HG02840 (cell line): ENCODE measurements at regions not wholly inside any gene's neighbourhood (a gene's known extent, or its start where the extent isn't known, plus 50 kb on each side); places are given as distances from the start of the nearest gene placed in this dataset.
"Not testable (repeated sequence)": the region's sequence is repeated elsewhere in the genome, so short reads cannot be mapped to it uniquely, and the experiment has no call there.

ENCODE experiments used
- ATAC-seq: cut with Tn5 transposase; IDR thresholded peaks from one replicate; pipeline ENCODE4 v1.9.1; 2021; ENCODE audit warnings: mild to moderate bottlenecking, moderate library complexity, moderate number of reproducible peaks; ENCODE audit not compliant: unreplicated experiment, low FRiP score

DNA sequence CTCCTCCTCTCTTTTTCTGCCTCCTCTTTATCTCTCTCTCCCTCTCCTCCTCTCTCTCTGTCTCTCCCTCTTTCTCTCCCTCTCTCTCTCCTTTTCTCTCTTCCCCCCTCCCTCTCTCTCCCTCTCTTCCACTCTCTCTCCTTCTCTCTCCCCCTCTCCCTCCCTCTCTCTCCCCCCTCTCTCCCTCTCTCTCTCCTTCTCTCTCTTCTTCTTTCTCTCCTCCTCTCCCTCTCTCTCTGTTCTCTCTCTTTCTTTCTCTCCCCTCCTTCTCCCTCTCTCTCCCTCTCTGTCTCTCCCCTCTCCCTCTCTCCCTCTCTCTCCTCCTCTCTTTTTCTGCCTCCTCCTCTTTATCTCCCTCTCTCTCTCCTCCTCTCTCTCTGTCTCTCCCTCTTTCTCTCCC, 197.4 kb downstream of the UQCRFS1 start:
- ATAC-seq: no peak

GRCh38 chr19:29014857-29015436, 198.0 kb downstream of the UQCRFS1 start:
- ATAC-seq: no peak

DNA sequence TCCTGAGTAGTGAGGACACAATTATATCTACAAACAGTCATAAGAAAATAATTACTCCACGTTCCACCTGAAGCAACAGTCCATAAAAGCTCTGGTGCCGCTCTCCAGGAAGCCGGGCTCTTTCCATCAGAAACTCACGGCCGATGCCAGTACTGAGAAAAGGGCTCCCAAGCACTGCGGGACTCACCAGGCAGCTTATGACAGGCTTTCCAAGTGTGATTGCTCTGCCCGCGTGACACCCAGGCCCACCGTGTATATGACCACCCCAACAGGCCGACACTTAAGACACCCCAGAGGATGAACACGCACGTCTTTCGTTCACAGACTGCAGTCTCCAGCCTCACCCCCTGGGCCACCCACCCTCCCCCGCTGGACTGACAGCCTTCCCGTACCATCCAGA, 199.0 kb downstream of the UQCRFS1 start:
- no peak for ATAC-seq

DNA sequence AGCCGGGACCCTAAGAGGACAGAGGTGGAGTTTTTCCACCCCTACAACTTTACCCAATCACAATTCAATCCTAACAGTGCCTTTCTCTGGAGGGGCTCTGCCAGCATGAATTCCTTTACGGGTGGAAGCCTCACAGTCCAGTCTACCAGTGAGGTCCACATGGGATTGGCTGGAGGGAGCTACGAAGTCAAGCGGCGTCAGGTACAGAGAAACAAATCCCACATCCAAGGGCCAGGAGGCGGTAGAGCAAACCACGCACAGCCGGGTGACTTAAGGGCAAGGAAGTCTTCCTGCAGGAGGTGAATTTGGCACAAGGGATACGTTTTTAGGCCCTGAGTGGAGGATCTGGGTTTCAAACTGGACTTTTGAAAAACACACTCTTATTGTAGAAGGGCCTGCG, 199.6 kb downstream of the UQCRFS1 start:
- no peak for ATAC-seq

- ATAC-seq: no peak
Measured at GRCh38 chr19:29012457-29012856, 200.5 kb downstream of the UQCRFS1 start.

- no peak for ATAC-seq
Measured at GRCh38 chr19:29010276-29010675, 202.7 kb downstream of the UQCRFS1 start.

DNA sequence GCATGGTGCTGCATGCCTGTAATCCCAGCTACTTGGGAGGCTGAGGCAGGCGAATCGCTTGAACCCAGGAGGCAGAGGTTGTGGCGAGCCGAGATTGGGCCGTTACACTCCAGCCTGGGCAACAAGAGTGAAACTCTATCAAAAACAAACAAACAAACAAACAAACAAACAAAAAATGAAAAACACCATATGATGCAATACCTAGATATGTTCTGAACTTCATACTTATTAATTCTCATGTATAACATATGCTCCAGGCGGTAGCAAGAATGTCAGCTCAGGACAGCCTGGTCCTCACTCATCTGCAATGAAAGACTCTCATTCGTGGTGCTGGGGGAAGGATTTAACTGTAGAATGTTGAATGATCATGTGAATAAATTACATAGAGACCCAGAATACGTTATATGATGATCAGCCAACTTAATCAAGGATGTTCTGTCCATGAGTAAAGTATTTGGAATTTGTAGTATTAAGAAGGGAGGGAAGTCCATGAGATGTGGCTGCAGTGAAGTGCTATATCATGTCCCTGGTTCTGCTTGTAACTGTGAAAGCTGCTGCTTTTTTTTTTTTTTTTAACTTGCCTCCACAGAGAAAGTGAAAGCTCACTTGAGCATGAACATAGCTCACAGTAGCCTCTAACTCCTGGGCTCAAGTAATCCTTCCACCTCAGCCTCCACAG, 206.8 kb downstream of the UQCRFS1 start:
- ATAC-seq: no peak

DNA sequence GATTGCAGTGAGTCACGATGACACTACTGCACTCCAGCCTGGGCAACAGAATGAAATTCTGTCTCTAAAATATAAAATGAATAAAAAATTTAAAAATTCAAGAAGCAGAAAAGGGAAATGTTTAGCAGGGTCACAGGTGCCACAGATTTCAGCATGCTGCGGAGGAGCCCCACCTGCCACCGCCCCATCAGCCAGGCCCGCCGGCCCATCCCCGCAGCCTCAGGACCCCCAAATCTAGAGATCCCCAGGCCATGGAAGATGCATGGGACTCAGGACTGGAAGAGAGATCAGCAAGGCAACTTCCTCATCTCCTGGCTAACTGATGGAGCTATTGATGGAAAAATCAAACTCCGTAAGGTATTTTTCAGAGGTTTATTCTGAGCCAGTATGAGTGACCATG, 208.2 kb downstream of the UQCRFS1 start:
- no peak for ATAC-seq

GRCh38 chr19:29003641-29004409, 209.1 kb downstream of the UQCRFS1 start:
- ATAC-seq: no peak

- no peak for ATAC-seq
Measured at GRCh38 chr19:29002336-29002735, 210.6 kb downstream of the UQCRFS1 start.

DNA sequence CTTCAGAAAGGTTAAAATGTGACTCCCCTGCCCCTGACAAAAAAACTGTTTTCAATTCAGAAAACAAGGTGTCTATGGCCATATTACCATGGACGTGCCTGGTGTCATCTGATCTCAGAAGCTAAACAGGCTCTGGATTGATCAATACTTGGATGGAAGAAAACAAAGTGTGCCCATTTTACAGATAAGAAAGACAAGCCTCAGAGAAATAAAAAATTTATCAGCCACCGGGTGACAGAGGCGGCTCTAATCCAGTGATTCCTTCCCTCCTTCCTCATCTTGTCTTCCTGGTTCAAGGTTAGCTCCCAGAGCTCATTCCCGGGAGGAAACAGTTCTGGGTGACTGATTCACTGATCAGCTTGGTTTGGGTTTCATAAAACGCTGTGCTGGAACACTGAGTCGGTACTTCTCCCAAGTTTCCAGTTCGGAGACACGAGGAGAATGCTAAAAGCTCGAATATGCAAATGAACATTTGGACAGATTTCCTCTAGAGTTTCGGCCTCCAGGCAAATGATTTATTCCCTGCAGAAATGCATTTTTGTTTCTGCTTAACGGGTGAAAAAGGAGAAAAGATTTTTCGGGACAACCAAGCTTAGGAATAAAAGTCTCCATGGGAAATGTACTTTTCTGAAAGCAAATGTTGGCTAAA, 211.2 kb downstream of the UQCRFS1 start:
- no peak for ATAC-seq

DNA sequence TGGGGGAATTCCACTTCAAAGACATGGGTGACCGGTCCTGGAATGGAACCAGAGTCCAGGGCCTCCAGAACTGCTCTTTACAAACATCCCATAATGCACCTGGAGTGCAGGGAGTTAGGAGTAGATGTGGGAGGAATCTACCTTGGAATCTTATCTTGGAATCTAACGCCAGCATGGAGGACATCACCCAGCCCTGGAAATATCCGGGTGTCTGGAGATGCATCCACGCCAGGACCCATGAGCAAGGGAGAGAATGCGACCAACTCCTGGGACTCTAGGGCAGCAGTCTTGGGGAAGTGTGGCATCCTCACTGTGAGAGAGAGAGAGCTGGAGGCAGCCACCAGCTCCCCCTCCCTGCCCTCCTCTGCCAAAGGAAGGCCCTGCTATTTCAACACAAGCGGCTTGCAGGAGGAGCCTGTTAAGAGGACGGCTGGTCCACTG, 211.8 kb downstream of the UQCRFS1 start:
- ATAC-seq: no peak

- ATAC-seq: no peak
Measured at GRCh38 chr19:28999724-29000433, 213.1 kb downstream of the UQCRFS1 start.

DNA sequence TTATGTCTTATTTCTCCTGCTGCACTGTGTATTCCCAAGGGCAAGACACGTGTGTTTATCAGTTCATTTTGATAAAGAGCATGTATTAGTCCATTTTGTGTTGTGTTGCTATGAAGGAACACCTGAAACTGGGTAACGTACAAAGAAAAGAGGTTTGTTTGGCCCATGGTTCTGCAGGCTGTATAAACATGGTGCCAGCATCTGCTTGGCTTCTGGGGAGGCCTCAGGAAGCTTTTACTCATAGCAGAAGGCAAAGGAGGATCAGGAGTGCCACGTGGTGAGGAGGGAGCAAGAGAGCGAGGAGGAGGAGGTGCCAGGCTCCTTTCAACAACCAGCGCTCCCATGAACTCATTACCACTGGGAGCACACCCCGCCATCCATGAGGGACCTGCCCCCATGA, 214.0 kb downstream of the UQCRFS1 start:
- no peak for ATAC-seq

GRCh38 chr19:28997866-28998265, 215.1 kb downstream of the UQCRFS1 start:
- not testable (repeated sequence) for ATAC-seq

DNA sequence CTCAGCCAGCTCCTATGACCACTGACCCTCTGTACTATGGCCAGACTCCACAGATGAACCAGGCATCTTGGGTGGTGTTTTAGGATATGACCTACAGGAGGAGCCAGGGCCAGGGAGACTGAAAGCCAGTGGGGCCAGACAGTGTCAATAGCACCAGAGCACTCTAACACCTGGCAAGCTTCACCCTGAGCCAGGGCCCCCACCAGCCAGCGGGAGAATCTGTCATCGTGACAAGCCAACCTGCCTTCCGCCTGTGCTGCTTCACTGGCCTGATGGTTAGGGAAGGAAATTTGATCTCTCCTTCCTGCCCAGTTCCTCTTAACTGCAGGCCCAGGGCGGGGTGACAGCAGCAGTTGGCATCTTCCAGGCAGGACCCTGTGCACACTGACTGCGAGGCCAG, 222.4 kb downstream of the UQCRFS1 start:
- ATAC-seq: no peak

DNA sequence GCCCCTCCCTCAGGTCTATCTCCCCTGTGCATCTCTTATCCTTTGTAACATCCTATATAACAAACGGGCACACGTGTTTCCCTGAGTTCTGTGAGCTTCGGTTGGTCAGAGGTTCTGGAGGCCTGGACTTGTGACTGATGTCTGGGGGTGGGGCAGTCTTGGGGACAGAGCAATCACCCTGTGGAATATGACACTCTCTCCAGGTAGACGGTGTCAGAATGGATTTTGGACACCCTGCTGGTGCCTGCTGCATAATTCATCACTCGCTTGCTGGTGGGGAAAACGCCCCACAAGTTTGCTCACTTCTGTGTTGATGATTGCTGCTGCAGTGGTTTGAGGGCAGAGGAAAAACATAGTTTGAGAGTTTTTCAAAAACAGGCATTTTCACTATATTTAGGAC, 223.2 kb downstream of the UQCRFS1 start:
- ATAC-seq: no peak

DNA sequence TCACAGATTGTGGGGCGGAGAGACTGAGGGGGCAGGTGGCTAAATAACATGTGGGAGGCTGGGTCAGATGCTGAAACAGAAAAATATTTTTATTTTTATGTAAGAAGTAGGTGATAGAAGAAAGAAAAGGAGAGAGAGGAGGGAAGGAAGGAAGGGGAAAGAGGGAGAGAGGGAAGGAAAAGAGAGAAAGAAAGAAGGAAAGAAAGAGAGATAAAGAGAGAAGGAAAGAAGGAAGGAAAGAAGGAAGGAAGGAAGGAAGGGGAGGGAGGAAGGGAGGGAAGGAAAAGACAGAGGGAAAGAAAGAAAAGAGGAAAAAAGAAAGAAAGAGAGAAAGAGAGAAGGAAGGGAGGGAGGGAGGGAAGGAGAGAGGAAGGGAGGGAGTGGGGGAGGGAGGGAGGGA, 224.9 kb downstream of the UQCRFS1 start:
- no peak for ATAC-seq

- ATAC-seq: no peak
Measured at GRCh38 chr19:28987177-28987576, 225.8 kb downstream of the UQCRFS1 start.

- ATAC-seq: no peak
Measured at GRCh38 chr19:28985201-28985600, 227.8 kb downstream of the UQCRFS1 start.

DNA sequence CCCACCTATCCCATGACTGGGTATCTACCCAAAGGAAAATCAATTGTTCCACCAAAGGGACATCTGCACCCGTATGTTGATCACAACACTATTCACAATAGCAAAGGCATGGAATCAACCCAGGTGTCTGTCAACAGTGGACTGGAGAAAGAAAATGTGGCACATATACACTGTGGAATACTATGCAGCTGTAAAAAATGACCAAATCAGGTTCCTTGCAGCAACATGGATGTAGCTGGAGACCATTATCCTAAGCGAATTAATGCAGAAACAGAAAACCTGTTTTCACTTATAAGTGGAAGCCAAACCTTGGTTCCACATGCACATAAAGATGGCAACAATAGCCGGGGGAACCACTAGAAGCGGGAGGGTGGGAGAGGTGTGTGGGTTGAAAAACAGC, 228.6 kb downstream of the UQCRFS1 start:
- no peak for ATAC-seq
